ENCODE measurements at regions not wholly inside any gene's neighbourhood (a gene's known extent, or its start where the extent isn't known, plus 50 kb on each side); places are given as distances from the start of the nearest gene placed in this dataset.

DNA sequence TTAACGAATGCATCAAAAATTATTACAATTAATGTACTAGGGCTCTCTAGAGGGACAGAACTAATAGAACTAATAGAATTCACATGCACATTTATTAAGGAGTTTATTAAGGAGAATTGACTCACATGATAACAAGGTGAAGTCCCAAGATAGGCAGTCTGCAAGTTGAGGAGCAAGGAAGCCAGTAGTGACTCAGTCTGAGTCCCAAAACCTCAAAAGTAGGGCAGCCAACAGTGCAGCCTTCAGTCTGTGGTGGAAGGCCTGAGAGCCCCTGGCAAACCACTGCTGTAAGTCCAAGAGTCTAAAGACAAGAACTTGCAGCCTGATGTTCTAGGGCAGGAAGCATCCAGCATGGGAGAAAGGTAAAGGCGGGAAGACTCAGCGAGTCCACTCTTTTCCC, 633.8 kb downstream of the SEMA5A start (continued):
- TF ChIP-seq, protein P1, sequence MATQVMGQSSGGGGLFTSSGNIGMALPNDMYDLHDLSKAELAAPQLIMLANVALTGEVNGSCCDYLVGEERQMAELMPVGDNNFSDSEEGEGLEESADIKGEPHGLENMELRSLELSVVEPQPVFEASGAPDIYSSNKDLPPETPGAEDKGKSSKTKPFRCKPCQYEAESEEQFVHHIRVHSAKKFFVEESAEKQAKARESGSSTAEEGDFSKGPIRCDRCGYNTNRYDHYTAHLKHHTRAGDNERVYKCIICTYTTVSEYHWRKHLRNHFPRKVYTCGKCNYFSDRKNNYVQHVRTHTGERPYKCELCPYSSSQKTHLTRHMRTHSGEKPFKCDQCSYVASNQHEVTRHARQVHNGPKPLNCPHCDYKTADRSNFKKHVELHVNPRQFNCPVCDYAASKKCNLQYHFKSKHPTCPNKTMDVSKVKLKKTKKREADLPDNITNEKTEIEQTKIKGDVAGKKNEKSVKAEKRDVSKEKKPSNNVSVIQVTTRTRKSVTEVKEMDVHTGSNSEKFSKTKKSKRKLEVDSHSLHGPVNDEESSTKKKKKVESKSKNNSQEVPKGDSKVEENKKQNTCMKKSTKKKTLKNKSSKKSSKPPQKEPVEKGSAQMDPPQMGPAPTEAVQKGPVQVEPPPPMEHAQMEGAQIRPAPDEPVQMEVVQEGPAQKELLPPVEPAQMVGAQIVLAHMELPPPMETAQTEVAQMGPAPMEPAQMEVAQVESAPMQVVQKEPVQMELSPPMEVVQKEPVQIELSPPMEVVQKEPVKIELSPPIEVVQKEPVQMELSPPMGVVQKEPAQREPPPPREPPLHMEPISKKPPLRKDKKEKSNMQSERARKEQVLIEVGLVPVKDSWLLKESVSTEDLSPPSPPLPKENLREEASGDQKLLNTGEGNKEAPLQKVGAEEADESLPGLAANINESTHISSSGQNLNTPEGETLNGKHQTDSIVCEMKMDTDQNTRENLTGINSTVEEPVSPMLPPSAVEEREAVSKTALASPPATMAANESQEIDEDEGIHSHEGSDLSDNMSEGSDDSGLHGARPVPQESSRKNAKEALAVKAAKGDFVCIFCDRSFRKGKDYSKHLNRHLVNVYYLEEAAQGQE (IDR thresholded peaks at IDR 0.05), result no peak
- no peak for TF ChIP-seq CBX2 (IDR thresholded peaks at IDR 0.05; ENCODE audit: borderline replicate concordance, low read depth)
- TF ChIP-seq BHLHE40 (IDR thresholded peaks at IDR 0.05; ENCODE audit: low read depth, low read length), result no peak
- no peak for TF ChIP-seq POLR2AphosphoS2 (conservative IDR thresholded peaks at IDR 0.05; ENCODE audit: low read length)
- no peak for TF ChIP-seq MYC (IDR thresholded peaks at IDR 0.05; ENCODE audit: borderline replicate concordance, low read length)
- TF ChIP-seq KDM5A (IDR thresholded peaks at IDR 0.05), result no peak
- TF ChIP-seq ELK1 (IDR thresholded peaks at IDR 0.05; ENCODE audit: low read depth, low read length), result no peak
- TF ChIP-seq FOSL2 (IDR thresholded peaks at IDR 0.05), result no peak
- no peak for TF ChIP-seq FOSL2 (CRISPR knock-in tag; IDR thresholded peaks at IDR 0.05)

DNA sequence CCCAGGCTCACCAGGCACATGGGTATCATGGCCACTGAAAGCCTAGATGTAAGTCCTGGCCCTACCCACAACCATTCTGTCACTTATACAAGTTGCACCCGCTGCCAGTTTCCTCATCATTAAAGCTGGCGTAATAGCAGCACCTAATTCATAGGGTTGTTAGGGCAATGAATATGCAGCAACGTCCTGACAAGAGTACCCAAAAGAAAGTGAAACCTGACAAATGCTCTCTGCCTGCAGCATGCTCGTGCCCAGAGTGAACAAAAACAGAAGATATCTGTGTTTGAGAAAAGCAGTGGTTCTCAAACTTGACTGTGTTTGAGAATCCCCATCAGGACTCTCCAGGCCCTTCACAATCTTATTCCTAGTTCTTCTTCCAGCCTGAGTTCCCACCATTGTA, 632.4 kb downstream of the SEMA5A start:
- POLR2A ChIA-PET, result no interaction called here
- CTCF ChIA-PET, result no interaction called here
- Histone ChIP-seq H3K4me2 (no peak overlapping the region), H3K9me3 (no peaks in the 10 kb centered on the region), H3K27ac (no peak overlapping the region), H3K4me3 (no peak overlapping the region), H3K4me1 (no peaks in the 10 kb centered on the region)
- WGBS (ENCODE audit: missing lambda C conversion rate), result 6% methylated on average over 4 of the region's 4 CpGs
- no peak for FAIRE-seq
- ATAC-seq, result no peak
- TF ChIP-seq JUN (IDR thresholded peaks at IDR 0.05), result no peak
- TF ChIP-seq ZC3H11A (IDR thresholded peaks at IDR 0.05), result no peak
- TF ChIP-seq FOSB (CRISPR knock-in tag; IDR thresholded peaks at IDR 0.05), result no peak
- no peak for TF ChIP-seq ZSCAN20 (CRISPR knock-in tag; IDR thresholded peaks at IDR 0.05)
- no peak for TF ChIP-seq RNF2 (IDR thresholded peaks at IDR 0.05; ENCODE audit: borderline replicate concordance, low read depth)
- TF ChIP-seq ZFP36 (IDR thresholded peaks at IDR 0.05; ENCODE audit: borderline replicate concordance, partially characterized antibody), result no peak
- no peak for TF ChIP-seq PHF8 (IDR thresholded peaks at IDR 0.05; ENCODE audit: borderline replicate concordance, low read depth)
- TF ChIP-seq RARB (CRISPR knock-in tag; IDR thresholded peaks at IDR 0.05), result no peak
- no peak for TF ChIP-seq ESRRA (IDR thresholded peaks at IDR 0.05; ENCODE audit: borderline replicate concordance, low read length)
- TF ChIP-seq HOXA7 (CRISPR knock-in tag; IDR thresholded peaks at IDR 0.05), result no peak
- TF ChIP-seq, protein P2, sequence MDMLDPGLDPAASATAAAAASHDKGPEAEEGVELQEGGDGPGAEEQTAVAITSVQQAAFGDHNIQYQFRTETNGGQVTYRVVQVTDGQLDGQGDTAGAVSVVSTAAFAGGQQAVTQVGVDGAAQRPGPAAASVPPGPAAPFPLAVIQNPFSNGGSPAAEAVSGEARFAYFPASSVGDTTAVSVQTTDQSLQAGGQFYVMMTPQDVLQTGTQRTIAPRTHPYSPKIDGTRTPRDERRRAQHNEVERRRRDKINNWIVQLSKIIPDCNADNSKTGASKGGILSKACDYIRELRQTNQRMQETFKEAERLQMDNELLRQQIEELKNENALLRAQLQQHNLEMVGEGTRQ (IDR thresholded peaks at IDR 0.05), result no peak
- no peak for TF ChIP-seq NFE2L2 (conservative IDR thresholded peaks at IDR 0.05; ENCODE audit: low read length)
- no peak for TF ChIP-seq KDM5A (IDR thresholded peaks at IDR 0.05)
- TF ChIP-seq TFCP2L1 (CRISPR knock-in tag; IDR thresholded peaks at IDR 0.05), result no peak
- TF ChIP-seq CHD2 (IDR thresholded peaks at IDR 0.05; ENCODE audit: low read length, partially characterized antibody), result no peak
- TF ChIP-seq MAX (IDR thresholded peaks at IDR 0.05), result no peak
- no peak for TF ChIP-seq CEBPB (IDR thresholded peaks at IDR 0.05)
- DNase-seq (ENCODE audit: low read depth in 1 of 2, low spot score in 1 of 2), result no peak
